Brain microvascular endothelial cell (primary cell): ENCODE measurements at regions not wholly inside any gene's neighbourhood (a gene's known extent, or its start where the extent isn't known, plus 50 kb on each side); places are given as distances from the start of the nearest gene placed in this dataset.
A peak's percentile ranks its signal among the peaks of the same experiment; 100 is the strongest.

Experiments used
- DNase-seq: peaks from one replicate; pipeline ENCODE4 v3.0.0-alpha.2; 2020
- H3K27ac ChIP-seq: fragments of 250-450 bp; sonication (Bioruptor Pico); 2 replicates; pipeline ENCODE4 v1.5.1; 2020; ENCODE audit warnings: mild to moderate bottlenecking, moderate library complexity
- H3K27me3 ChIP-seq: fragments of 250-450 bp; sonication (Bioruptor Pico); replicated peaks from 2 replicates; pipeline ENCODE4 v1.5.1; 2020; ENCODE audit warnings: mild to moderate bottlenecking
- H3K36me3 ChIP-seq: fragments of 250-450 bp; sonication (Bioruptor Pico); replicated peaks from 2 replicates; pipeline ENCODE4 v1.5.1; 2020; ENCODE audit warnings: mild to moderate bottlenecking
- H3K4me3 ChIP-seq: 2 replicates; pipeline ENCODE4 v1.5.1; 2011; ENCODE audit warnings: low read depth, mild to moderate bottlenecking, control low read depth, low read length, moderate library complexity
- CTCF ChIP-seq: IDR thresholded peaks from 2 replicates; pipeline ENCODE4 v1.5.1; 2011; ENCODE audit warnings: low read depth, mild to moderate bottlenecking, moderate library complexity, low read length, control low read depth, inconsistent platforms; ENCODE audit errors: missing control alignments
- in situ Hi-C: cut with HindIII; loops from 2 replicates; pipeline ENCODE4 v1.10.0; 2017; ENCODE audit warnings: low sequenced_read_pairs, low pct_ligation_motif_present

- no peak overlapping the region for H3K27ac ChIP-seq
- in situ Hi-C loops = no loop called here
- DNase-seq = no peak
- TF ChIP-seq CTCF = no peak
- no peaks in the 10 kb centered on the region for H3K36me3 ChIP-seq
- H3K27me3 ChIP-seq = no peaks in the 10 kb centered on the region
- H3K4me3 ChIP-seq = no peak overlapping the region
These were observed 106.5 kb downstream of the UQCRFS1 start for GRCh38 chr19:29106346-29106885.

GRCh38 chr19:29105629-29106292 is 107.2 kb downstream of the UQCRFS1 start:
- DNase-seq = no peak
- Histone ChIP-seq H3K36me3 (no peaks in the 10 kb centered on the region), H3K4me3 (no peak overlapping the region), H3K27ac (no peak overlapping the region), H3K27me3 (no peaks in the 10 kb centered on the region)
- no peak for TF ChIP-seq CTCF
- in situ Hi-C loops = no loop called here

- no peak for TF ChIP-seq CTCF
- in situ Hi-C loops = no loop called here
- DNase-seq = no peak
These were observed 108.2 kb downstream of the UQCRFS1 start for GRCh38 chr19:29104605-29105241.

GRCh38 chr19:29098863-29099481 is 114.0 kb downstream of the UQCRFS1 start:
- TF ChIP-seq CTCF = no peak
- DNase-seq = peak; percentile 7
- Histone ChIP-seq H3K36me3 (no peaks in the 10 kb centered on the region), H3K4me3 (no peak overlapping the region), H3K27ac (no peak overlapping the region), H3K27me3 (no peaks in the 10 kb centered on the region)
- in situ Hi-C loops = no loop called here

More at GRCh38 chr19:29104605-29105241, 108.2 kb downstream of the UQCRFS1 start:
- Histone ChIP-seq H3K4me3 (no peak overlapping the region), H3K27me3 (no peaks in the 10 kb centered on the region), H3K36me3 (no peaks in the 10 kb centered on the region), H3K27ac (no peak overlapping the region)

- Histone ChIP-seq H3K27ac (no peak overlapping the region), H3K4me3 (no peak overlapping the region), H3K27me3 (no peaks in the 10 kb centered on the region), H3K36me3 (no peaks in the 10 kb centered on the region)
- in situ Hi-C loops = no loop called here
- no peak for TF ChIP-seq CTCF
- DNase-seq = no peak
These were observed 114.9 kb downstream of the UQCRFS1 start for GRCh38 chr19:29098091-29098490.
